Hematopoietic multipotent progenitor cell treated with erythropoietin and hydrocortisone succinate and interleukin-3 and kit ligand, for 15 days (in vitro differentiated cells): ENCODE measurements at regions not wholly inside any gene's neighbourhood (a gene's known extent, or its start where the extent isn't known, plus 50 kb on each side); places are given as distances from the start of the nearest gene placed in this dataset.

Experiments used
- DNase-seq: peaks from one replicate; pipeline ENCODE4 v3.0.0-alpha.2; 2015; ENCODE audit warnings: low spot score

GRCh38 chr4:59243038-59243437, 1957.1 kb upstream of the ADGRL3 start:
- DNase-seq, result no peak

GRCh38 chr4:59247032-59247431, 1953.1 kb upstream of the ADGRL3 start:
- DNase-seq, result no peak

GRCh38 chr4:59248313-59248712, 1951.8 kb upstream of the ADGRL3 start:
- no peak for DNase-seq

GRCh38 chr4:59249110-59249509, 1951.0 kb upstream of the ADGRL3 start:
- DNase-seq, result no peak

GRCh38 chr4:59258002-59258401, 1942.1 kb upstream of the ADGRL3 start:
- no peak for DNase-seq

GRCh38 chr4:59307609-59308008, 1892.5 kb upstream of the ADGRL3 start:
- DNase-seq, result no peak

- DNase-seq, result no peak
Measured at GRCh38 chr4:59314637-59315036, 1885.5 kb upstream of the ADGRL3 start.

GRCh38 chr4:59339631-59340030, 1860.5 kb upstream of the ADGRL3 start:
- DNase-seq, result no peak

GRCh38 chr4:59341506-59341905, 1858.6 kb upstream of the ADGRL3 start:
- no peak for DNase-seq

GRCh38 chr4:59348949-59349348, 1851.2 kb upstream of the ADGRL3 start:
- no peak for DNase-seq

GRCh38 chr4:59369229-59369628, 1830.9 kb upstream of the ADGRL3 start:
- DNase-seq, result no peak

- no peak for DNase-seq
Measured at GRCh38 chr4:59374416-59374815, 1825.7 kb upstream of the ADGRL3 start.

GRCh38 chr4:59380841-59381366, 1819.2 kb upstream of the ADGRL3 start:
- DNase-seq, result no peak

GRCh38 chr4:59381591-59381990, 1818.5 kb upstream of the ADGRL3 start:
- no peak for DNase-seq

GRCh38 chr4:59387759-59388758, 1812.1 kb upstream of the ADGRL3 start:
- DNase-seq, result no peak

- no peak for DNase-seq
Measured at GRCh38 chr4:59393780-59394179, 1806.3 kb upstream of the ADGRL3 start.

- no peak for DNase-seq
Measured at GRCh38 chr4:59400334-59400733, 1799.8 kb upstream of the ADGRL3 start.

- no peak for DNase-seq
Measured at GRCh38 chr4:59409647-59410046, 1790.5 kb upstream of the ADGRL3 start.

GRCh38 chr4:59412739-59413138, 1787.4 kb upstream of the ADGRL3 start:
- DNase-seq, result no peak

GRCh38 chr4:59455751-59456150, 1744.4 kb upstream of the ADGRL3 start:
- no peak for DNase-seq

- no peak for DNase-seq
Measured at GRCh38 chr4:59457576-59457975, 1742.5 kb upstream of the ADGRL3 start.

GRCh38 chr4:59484944-59485343, 1715.2 kb upstream of the ADGRL3 start:
- no peak for DNase-seq

- no peak for DNase-seq
Measured at GRCh38 chr4:59500103-59500502, 1700.0 kb upstream of the ADGRL3 start.

GRCh38 chr4:59503731-59504130, 1696.4 kb upstream of the ADGRL3 start:
- DNase-seq, result no peak
